ENCODE measurements at regions not wholly inside any gene's neighbourhood (a gene's known extent, or its start where the extent isn't known, plus 50 kb on each side); places are given as distances from the start of the nearest gene placed in this dataset.

DNA sequence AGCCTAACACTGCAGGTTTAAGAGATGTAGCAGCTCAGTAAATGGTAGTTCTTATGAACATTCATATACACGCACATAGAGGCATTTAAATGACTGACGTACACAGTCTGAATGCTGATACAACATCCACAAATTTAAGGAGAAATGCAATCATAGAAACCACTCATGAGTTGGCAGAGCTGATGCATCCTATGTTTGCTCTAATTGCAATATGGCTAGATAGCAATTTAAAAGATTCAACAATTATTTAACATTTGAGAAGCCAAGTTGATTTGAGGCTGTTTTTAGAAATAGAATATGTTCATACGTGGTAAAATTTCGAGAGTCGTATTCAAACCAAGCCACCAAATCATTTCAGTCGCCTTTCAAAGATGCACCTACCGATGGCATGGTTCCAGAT lies 135.6 kb downstream of the PFKFB3 start:
- no peak overlapping the region for H4K91ac ChIP-seq (replicated peaks; ENCODE audit: insufficient read length, low read length)
- no peak overlapping the region for H2BK12ac ChIP-seq (ENCODE audit: low read depth, low read length)
- H2BK20ac ChIP-seq (ENCODE audit: low read length): no peak overlapping the region
- H3K23me2 ChIP-seq (ENCODE audit: low read depth, low read length): no peaks in the 10 kb centered on the region
- ChIA-PET POLR2A (ENCODE audit: partially characterized antibody) (no interaction called here), CTCF (ENCODE audit: partially characterized antibody) (interaction anchor here (0.7 to 1.1 kb wide), 2 partner anchors 15 to 26 kb away, joined by 3 read pairs; no protein-coding TSS in a partner anchor)
- no peak overlapping the region for H3K56ac ChIP-seq (replicated peaks; ENCODE audit: insufficient read length, low read depth, low read length)
- no peak overlapping the region for H3K14ac ChIP-seq (ENCODE audit: insufficient read length)
- H2BK120ac ChIP-seq (replicated peaks; ENCODE audit: low read depth, low read length): no peak overlapping the region
- H2AFZ ChIP-seq (ENCODE audit: low read length): no peak overlapping the region
- no peaks in the 10 kb centered on the region for H4K20me1 ChIP-seq (replicated peaks in 1 of 2; ENCODE audit: control insufficient read depth in 1 of 2, insufficient read depth in 2 of 2, low read length in 2 of 2)
- no peak overlapping the region for H2BK5ac ChIP-seq (ENCODE audit: low read depth, low read length)
- H3K27ac ChIP-seq (ENCODE audit: low read depth, low read length): no peak overlapping the region
- no peaks in the 10 kb centered on the region for H3K27me3 ChIP-seq (replicated peaks in 1 of 4; ENCODE audit: control insufficient read depth in 3 of 4, extremely low read depth in 1 of 4, insufficient read depth in 3 of 4, low read length in 3 of 4)
- H2AK5ac ChIP-seq (ENCODE audit: low read depth, low read length): no peak overlapping the region
- H3K18ac ChIP-seq (ENCODE audit: extremely low read depth, low read length): no peak overlapping the region
- H3K9me3 ChIP-seq (ENCODE audit: insufficient read depth in 2 of 2, low read depth in 1 of 2, low read length in 1 of 2): peaks cover 5% of the 10 kb centered on the region in 2 experiments; a peak in 3 of 4 replicates
- no peak overlapping the region for H3K4me2 ChIP-seq (ENCODE audit: insufficient read depth in 1 of 2, low read depth in 2 of 2, low read length in 2 of 2)
- DNase-seq (ENCODE audit: low read depth in 1 of 2, low spot score in 2 of 2): no peak
- no peaks in the 10 kb centered on the region; a peak in 1 of 8 replicates for H3K36me3 ChIP-seq (ENCODE audit: control insufficient read depth in 2 of 4, insufficient read depth in 4 of 4, low read length in 3 of 4)
- H2BK15ac ChIP-seq (ENCODE audit: low read length): no peak overlapping the region
- no peaks in the 10 kb centered on the region; a peak in 1 of 7 replicates for H3K4me1 ChIP-seq (replicated peaks in 1 of 4; ENCODE audit: control insufficient read depth in 3 of 4, insufficient read depth in 4 of 4, low read length in 3 of 4)
- WGBS, 2 experiments (ENCODE audit: extremely low coverage in 1 of 2, insufficient coverage in 1 of 2, insufficient read length in 1 of 2, insufficient replicate concordance in 2 of 2, low coverage in 1 of 2, low lambda C conversion rate in 2 of 2, missing lambda C conversion rate in 1 of 2): 76% methylated on average over 7 of the region's 7 CpGs; no CpG with 5 or more reads in 1 of the 2 experiments
- H3K4ac ChIP-seq (replicated peaks; ENCODE audit: insufficient read length, low read depth, low read length): no peak overlapping the region
- no peaks in the 10 kb centered on the region for H3K79me1 ChIP-seq (ENCODE audit: low read depth, low read length)
- H3K9ac ChIP-seq (replicated peaks in 1 of 4; ENCODE audit: extremely low read depth in 1 of 4, low read depth in 3 of 4, low read length in 3 of 4): no peak overlapping the region
- H3K4me3 ChIP-seq (ENCODE audit: extremely low read depth in 1 of 4, insufficient read depth in 2 of 4, low read depth in 3 of 4, low read length in 4 of 4): no peak overlapping the region
- no peak overlapping the region for H4K8ac ChIP-seq (ENCODE audit: extremely low read depth, insufficient read depth, low read length)
- H3K79me2 ChIP-seq (ENCODE audit: control insufficient read depth in 1 of 2, insufficient read depth in 2 of 2, low read length in 2 of 2): no peaks in the 10 kb centered on the region
- no peak overlapping the region for H3K23ac ChIP-seq (ENCODE audit: insufficient read length)
- FAIRE-seq: no peak
- H4K5ac ChIP-seq (ENCODE audit: insufficient read length, low read depth, low read length): no peak overlapping the region
- TF ChIP-seq, protein P1, sequence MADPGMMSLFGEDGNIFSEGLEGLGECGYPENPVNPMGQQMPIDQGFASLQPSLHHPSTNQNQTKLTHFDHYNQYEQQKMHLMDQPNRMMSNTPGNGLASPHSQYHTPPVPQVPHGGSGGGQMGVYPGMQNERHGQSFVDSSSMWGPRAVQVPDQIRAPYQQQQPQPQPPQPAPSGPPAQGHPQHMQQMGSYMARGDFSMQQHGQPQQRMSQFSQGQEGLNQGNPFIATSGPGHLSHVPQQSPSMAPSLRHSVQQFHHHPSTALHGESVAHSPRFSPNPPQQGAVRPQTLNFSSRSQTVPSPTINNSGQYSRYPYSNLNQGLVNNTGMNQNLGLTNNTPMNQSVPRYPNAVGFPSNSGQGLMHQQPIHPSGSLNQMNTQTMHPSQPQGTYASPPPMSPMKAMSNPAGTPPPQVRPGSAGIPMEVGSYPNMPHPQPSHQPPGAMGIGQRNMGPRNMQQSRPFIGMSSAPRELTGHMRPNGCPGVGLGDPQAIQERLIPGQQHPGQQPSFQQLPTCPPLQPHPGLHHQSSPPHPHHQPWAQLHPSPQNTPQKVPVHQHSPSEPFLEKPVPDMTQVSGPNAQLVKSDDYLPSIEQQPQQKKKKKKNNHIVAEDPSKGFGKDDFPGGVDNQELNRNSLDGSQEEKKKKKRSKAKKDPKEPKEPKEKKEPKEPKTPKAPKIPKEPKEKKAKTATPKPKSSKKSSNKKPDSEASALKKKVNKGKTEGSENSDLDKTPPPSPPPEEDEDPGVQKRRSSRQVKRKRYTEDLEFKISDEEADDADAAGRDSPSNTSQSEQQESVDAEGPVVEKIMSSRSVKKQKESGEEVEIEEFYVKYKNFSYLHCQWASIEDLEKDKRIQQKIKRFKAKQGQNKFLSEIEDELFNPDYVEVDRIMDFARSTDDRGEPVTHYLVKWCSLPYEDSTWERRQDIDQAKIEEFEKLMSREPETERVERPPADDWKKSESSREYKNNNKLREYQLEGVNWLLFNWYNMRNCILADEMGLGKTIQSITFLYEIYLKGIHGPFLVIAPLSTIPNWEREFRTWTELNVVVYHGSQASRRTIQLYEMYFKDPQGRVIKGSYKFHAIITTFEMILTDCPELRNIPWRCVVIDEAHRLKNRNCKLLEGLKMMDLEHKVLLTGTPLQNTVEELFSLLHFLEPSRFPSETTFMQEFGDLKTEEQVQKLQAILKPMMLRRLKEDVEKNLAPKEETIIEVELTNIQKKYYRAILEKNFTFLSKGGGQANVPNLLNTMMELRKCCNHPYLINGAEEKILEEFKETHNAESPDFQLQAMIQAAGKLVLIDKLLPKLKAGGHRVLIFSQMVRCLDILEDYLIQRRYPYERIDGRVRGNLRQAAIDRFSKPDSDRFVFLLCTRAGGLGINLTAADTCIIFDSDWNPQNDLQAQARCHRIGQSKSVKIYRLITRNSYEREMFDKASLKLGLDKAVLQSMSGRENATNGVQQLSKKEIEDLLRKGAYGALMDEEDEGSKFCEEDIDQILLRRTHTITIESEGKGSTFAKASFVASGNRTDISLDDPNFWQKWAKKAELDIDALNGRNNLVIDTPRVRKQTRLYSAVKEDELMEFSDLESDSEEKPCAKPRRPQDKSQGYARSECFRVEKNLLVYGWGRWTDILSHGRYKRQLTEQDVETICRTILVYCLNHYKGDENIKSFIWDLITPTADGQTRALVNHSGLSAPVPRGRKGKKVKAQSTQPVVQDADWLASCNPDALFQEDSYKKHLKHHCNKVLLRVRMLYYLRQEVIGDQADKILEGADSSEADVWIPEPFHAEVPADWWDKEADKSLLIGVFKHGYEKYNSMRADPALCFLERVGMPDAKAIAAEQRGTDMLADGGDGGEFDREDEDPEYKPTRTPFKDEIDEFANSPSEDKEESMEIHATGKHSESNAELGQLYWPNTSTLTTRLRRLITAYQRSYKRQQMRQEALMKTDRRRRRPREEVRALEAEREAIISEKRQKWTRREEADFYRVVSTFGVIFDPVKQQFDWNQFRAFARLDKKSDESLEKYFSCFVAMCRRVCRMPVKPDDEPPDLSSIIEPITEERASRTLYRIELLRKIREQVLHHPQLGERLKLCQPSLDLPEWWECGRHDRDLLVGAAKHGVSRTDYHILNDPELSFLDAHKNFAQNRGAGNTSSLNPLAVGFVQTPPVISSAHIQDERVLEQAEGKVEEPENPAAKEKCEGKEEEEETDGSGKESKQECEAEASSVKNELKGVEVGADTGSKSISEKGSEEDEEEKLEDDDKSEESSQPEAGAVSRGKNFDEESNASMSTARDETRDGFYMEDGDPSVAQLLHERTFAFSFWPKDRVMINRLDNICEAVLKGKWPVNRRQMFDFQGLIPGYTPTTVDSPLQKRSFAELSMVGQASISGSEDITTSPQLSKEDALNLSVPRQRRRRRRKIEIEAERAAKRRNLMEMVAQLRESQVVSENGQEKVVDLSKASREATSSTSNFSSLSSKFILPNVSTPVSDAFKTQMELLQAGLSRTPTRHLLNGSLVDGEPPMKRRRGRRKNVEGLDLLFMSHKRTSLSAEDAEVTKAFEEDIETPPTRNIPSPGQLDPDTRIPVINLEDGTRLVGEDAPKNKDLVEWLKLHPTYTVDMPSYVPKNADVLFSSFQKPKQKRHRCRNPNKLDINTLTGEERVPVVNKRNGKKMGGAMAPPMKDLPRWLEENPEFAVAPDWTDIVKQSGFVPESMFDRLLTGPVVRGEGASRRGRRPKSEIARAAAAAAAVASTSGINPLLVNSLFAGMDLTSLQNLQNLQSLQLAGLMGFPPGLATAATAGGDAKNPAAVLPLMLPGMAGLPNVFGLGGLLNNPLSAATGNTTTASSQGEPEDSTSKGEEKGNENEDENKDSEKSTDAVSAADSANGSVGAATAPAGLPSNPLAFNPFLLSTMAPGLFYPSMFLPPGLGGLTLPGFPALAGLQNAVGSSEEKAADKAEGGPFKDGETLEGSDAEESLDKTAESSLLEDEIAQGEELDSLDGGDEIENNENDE (IDR thresholded peaks at IDR 0.05; ENCODE audit: insufficient replicate concordance, low read length): no peak

Data from H1 (cell line).